Heart left ventricle (tissue), 16 donors: ENCODE measurements at regions not wholly inside any gene's neighbourhood (a gene's known extent, or its start where the extent isn't known, plus 50 kb on each side); places are given as distances from the start of the nearest gene placed in this dataset.

Experiments used
- ATAC-seq, 4 donors: fragments of 200-7000 bp; cut with Tn5 transposase; one replicate each; pipeline ENCODE4 v1.9.1; 2020 to 2022; ENCODE audit warnings: moderate library complexity in 4 of 4, mild to moderate bottlenecking in 3 of 4, moderate number of reproducible peaks in 1 of 4
- DNase-seq, 5 donors: peaks; one replicate each; pipeline ENCODE4 v3.0.0-alpha.2; 2020
- H3K27ac ChIP-seq, 12 donors: fragments of 200-600 bp; sonication (generic) in 4 of 12; one replicate each; pipeline versions ENCODE4 v1.5.0 to v1.8.0; 2016 to 2022; ENCODE audit warnings: mild to moderate bottlenecking in 2 of 12
- H3K27me3 ChIP-seq, 9 donors: fragments of 200-600 bp; sonication (generic) in 2 of 9; one replicate each; pipeline versions ENCODE4 v1.5.1 to v1.8.0; 2016 to 2022; ENCODE audit warnings: mild to moderate bottlenecking in 3 of 9
- H3K36me3 ChIP-seq, 9 donors: fragments of 200-600 bp; sonication (generic) in 2 of 9; one replicate each; pipeline versions ENCODE4 v1.5.0 to v1.8.0; 2018 to 2022; ENCODE audit warnings: mild to moderate bottlenecking in 2 of 9
- H3K4me1 ChIP-seq, 12 donors: fragments of 200-600 bp; sonication (generic) in 4 of 12; one replicate each; pipeline versions ENCODE4 v1.5.0 to v1.8.0; 2016 to 2022; ENCODE audit warnings: mild to moderate bottlenecking in 3 of 12
- H3K4me3 ChIP-seq, 12 donors: fragments of 200-600 bp; sonication (generic) in 4 of 12; one replicate each; pipeline versions ENCODE4 v1.5.0 to v1.8.0; 2017 to 2022; ENCODE audit warnings: mild to moderate bottlenecking in 9 of 12, moderate library complexity in 4 of 12
- H3K9me3 ChIP-seq, 12 donors: fragments of 200-600 bp; sonication (generic) in 4 of 12; one replicate each; pipeline versions ENCODE4 v1.5.0 to v1.8.0; 2016 to 2022; ENCODE audit warnings: mild to moderate bottlenecking in 1 of 12
- POLR2A ChIP-seq, 2 donors: fragments of 450-650 bp; IDR thresholded peaks; one replicate each; pipeline ENCODE4 v1.6.1; 2017; ENCODE audit warnings: antibody characterized with exemption in 2 of 2, mild to moderate bottlenecking in 2 of 2, moderate library complexity in 2 of 2
- WGBS, 4 donors: extraction: QIAGEN DNeasy Blood & Tissue Kit in 2 of 4; methylation state at CpG; one replicate each; pipeline versions ENCODE4 v1.1.5 to v1.1.7; 2013 to 2018; 5-methylcytosine and 5-hydroxymethylcytosine counted together
- intact Hi-C, 10 donors: fragments of 100-400 bp; cut with DNase I; formaldehyde crosslinking; loops; one replicate each; pipeline versions ENCODE4 v1.11.1 to v1.14.2; 2022
- TF ChIP-seq, protein P1 (sequence below), 12 donors: fragments of 200-600 bp; sonication (generic) in 4 of 12; IDR thresholded peaks; one replicate each; pipeline versions ENCODE4 v1.5.0 to v1.8.0; 2018 to 2022; ENCODE audit warnings: antibody characterized with exemption in 12 of 12, mild to moderate bottlenecking in 5 of 12
- donor health status: ischemic (EF 13 %, LVEDD 7.1; RV severe dilation, severe dysfunction).
- donor health status: healthy with polysubstance abuse.
- donor health status: DM: no; HTN: yes; CAD: no.
- donor health status: DM: no; HTN: no; CAD: no.
- donor health status: ischemic (EF 25% LVEDD 6.9; RV normal size, moderate dysfunction).
- donor health status: ischemic (EF 25% LVEDD 5.7; RV mildly dilated, moderate dysfunction).
- donor health status: healthy.
- donor health status: DM: yes; HTN: yes; CAD: no.
- donor health status: ischemic (EF 35%, LVEDD 5.7; RV mildly dilated, moderate dysfunction).
- donor health status: nonischemic (EF 11% LVEDD 7.7; RV severe dilation, severe dysfunction).
- donor health status: DM: yes; HTN: yes; CAD: no.
- donor health status: PGD.
- donor health status: ischemic (EF 29% LVEDD 5.4; RV normal size, mild dysfunction).
- donor health status: nonischemic (EF 23%, LVEDD 6.1; RV moderate dilation, normal function).

DNA sequence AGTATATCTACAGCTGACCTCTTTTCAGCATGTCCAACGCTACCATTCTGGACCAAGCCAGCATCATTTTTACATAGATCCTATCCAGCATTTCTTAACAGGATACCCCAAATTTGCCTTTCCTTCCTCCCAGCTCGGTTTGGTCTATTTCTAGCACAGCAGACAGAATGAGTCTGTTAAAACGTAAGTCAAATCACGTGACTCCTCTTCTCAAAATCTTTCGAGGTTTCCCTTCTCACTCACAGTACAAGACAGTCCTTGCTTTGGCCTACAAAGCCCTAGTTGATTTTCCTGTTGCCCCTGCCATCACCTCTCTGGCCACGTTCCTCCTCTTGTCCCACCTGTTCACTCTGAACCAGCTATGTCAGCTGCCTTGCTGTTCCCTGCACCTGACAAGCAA lies 711.7 kb downstream of the SORCS3 start:
- no peaks in the 10 kb centered on the region for H3K27me3 ChIP-seq
- TF ChIP-seq POLR2A (IDR thresholded peaks at IDR 0.05) = no peak
- TF ChIP-seq, protein P1, sequence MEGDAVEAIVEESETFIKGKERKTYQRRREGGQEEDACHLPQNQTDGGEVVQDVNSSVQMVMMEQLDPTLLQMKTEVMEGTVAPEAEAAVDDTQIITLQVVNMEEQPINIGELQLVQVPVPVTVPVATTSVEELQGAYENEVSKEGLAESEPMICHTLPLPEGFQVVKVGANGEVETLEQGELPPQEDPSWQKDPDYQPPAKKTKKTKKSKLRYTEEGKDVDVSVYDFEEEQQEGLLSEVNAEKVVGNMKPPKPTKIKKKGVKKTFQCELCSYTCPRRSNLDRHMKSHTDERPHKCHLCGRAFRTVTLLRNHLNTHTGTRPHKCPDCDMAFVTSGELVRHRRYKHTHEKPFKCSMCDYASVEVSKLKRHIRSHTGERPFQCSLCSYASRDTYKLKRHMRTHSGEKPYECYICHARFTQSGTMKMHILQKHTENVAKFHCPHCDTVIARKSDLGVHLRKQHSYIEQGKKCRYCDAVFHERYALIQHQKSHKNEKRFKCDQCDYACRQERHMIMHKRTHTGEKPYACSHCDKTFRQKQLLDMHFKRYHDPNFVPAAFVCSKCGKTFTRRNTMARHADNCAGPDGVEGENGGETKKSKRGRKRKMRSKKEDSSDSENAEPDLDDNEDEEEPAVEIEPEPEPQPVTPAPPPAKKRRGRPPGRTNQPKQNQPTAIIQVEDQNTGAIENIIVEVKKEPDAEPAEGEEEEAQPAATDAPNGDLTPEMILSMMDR (IDR thresholded peaks at IDR 0.05) = no peak
- H3K36me3 ChIP-seq = no peaks in the 10 kb centered on the region
- no peaks in the 10 kb centered on the region for H3K4me1 ChIP-seq
- DNase-seq = no peak
- 64 to 73% (median 69%) methylated on average over 6 of the region's 6 CpGs for WGBS, 4 donors
- intact Hi-C loops = no loop called here
- H3K27ac ChIP-seq = no peak overlapping the region
- ATAC-seq = no peak
- no peaks in the 10 kb centered on the region for H3K9me3 ChIP-seq
- H3K4me3 ChIP-seq = no peak overlapping the region

DNA sequence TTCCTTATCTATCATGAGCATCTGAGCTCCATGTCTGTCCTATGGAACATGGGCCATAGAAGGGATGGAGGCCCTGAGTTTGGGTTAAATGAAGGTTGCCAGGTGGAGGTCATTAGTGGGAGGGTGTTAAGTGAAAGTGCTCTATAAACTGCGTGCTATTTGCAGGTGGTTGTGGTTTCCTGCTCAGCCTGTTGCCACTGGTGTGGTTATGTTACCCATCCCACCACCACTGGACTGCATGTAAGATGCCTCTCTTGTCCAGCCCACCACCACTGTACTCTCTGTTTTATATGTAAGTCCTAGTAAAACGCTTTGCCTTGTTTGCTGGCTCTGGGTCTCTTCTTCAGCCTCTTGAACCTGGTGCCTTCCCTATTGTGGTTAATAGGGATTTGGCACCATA lies 711.2 kb downstream of the SORCS3 start:
- Histone ChIP-seq H3K9me3 (no peaks in the 10 kb centered on the region), H3K36me3 (no peaks in the 10 kb centered on the region), H3K27me3 (no peaks in the 10 kb centered on the region), H3K4me3 (no peak overlapping the region), H3K27ac (no peak overlapping the region), H3K4me1 (no peaks in the 10 kb centered on the region)
- TF ChIP-seq, protein P1 (IDR thresholded peaks at IDR 0.05) = no peak
- no peak for TF ChIP-seq POLR2A (IDR thresholded peaks at IDR 0.05)
- intact Hi-C loops = no loop called here
- WGBS, 4 donors = 52 to 82% (median 78%) methylated on average over 2 of the region's 2 CpGs
- no peak for ATAC-seq
- DNase-seq = no peak

DNA sequence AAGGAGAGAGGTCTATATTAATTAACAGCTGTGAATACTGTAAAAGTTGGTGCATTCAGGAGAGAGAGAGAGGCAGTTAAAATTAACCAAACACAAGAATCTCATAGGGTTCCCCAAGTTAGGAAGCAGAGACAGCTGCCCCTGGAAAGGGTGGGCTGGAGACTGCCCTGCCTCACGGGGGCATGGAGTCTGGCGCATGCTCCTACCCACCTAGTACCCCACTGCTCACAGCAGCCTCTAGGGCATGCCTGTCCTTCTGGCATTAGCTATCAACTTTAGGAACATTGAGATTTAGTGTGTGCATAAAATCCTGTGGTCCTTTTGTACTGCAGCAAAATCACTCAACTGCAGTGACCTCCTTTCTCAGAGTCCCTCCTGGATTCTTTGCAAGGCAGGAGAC lies 710.1 kb downstream of the SORCS3 start:
- ATAC-seq = no peak
- intact Hi-C loops = no loop called here

DNA sequence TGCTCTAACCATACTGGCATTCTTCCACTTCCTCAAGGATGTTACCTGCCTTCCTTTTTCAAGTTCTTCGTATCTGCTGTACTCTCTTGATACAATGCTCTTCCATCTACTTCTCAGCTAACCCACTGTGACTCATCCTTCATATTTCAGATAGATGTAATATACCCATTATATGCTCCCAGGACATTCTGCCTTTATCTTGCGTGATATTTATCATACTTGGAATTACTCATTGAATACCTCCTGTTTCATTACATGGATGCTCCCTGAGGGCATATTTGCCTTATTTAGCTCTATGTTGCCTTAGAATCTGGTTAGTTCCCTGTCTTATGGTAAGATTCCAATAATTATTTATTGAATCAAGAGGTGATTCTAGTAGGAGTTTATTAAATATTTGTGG lies 706.4 kb downstream of the SORCS3 start:
- intact Hi-C loops = no loop called here
- no peak overlapping the region for H3K27ac ChIP-seq
- H3K9me3 ChIP-seq = no peaks in the 10 kb centered on the region
- H3K4me1 ChIP-seq = no peaks in the 10 kb centered on the region
- no peaks in the 10 kb centered on the region for H3K27me3 ChIP-seq
- ATAC-seq (no peak), DNase-seq (no peak)
- TF ChIP-seq POLR2A (IDR thresholded peaks at IDR 0.05) = no peak
- TF ChIP-seq, protein P1 (IDR thresholded peaks at IDR 0.05) = no peak
- 77 to 86% (median 81%) methylated on average over 2 of the region's 2 CpGs for WGBS, 4 donors
- H3K36me3 ChIP-seq = no peaks in the 10 kb centered on the region
- no peak overlapping the region for H3K4me3 ChIP-seq

More for the DNA sequence above, 710.1 kb downstream of the SORCS3 start:
- Histone ChIP-seq H3K9me3 (no peaks in the 10 kb centered on the region), H3K36me3 (no peaks in the 10 kb centered on the region), H3K4me1 (no peaks in the 10 kb centered on the region), H3K27me3 (no peaks in the 10 kb centered on the region), H3K27ac (no peak overlapping the region), H3K4me3 (no peak overlapping the region)
- 84 to 93% (median 88%) methylated on average over 2 of the region's 2 CpGs for WGBS, 4 donors
- TF ChIP-seq, protein P1 (IDR thresholded peaks at IDR 0.05) = no peak
- TF ChIP-seq POLR2A (IDR thresholded peaks at IDR 0.05) = no peak
- no peak for DNase-seq
